ENCODE measurements at regions not wholly inside any gene's neighbourhood (a gene's known extent, or its start where the extent isn't known, plus 50 kb on each side); places are given as distances from the start of the nearest gene placed in this dataset.

DNA sequence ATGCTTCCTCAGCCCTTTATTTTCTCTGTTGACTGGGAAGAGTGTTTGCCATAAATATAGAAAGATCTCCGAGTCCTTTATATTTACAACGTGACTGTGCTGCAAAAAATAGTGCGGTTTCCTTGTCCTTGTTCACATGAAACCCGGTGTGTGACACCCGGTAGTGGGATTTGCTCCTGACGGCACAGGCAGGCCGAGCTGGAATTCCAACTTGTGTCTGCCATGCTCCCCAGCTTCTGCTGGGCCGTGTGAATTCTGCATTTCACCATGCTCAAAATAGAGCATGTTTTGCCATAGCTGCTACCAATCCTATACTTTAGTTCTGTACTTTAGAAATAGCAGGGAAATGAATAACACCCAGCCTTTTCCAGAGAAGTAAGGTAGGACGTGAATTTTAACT, 60.3 kb upstream of the PDE10A start:
- Histone ChIP-seq H3K27ac (no peak overlapping the region), H3K27me3 (replicated peaks; ENCODE audit: insufficient read depth) (no peaks in the 10 kb centered on the region), H3K4me3 (no peak overlapping the region), H3K4me1 (replicated peaks) (no peaks in the 10 kb centered on the region), H3K36me3 (no peaks in the 10 kb centered on the region), H3K9me3 (no peaks in the 10 kb centered on the region)
- no peak for DNase-seq (ENCODE audit: low spot score)
- intact Hi-C loops (cut with DNase I), result no loop called here
- WGBS, result 69% methylated on average over 9 of the region's 9 CpGs
- TF ChIP-seq, protein P1, sequence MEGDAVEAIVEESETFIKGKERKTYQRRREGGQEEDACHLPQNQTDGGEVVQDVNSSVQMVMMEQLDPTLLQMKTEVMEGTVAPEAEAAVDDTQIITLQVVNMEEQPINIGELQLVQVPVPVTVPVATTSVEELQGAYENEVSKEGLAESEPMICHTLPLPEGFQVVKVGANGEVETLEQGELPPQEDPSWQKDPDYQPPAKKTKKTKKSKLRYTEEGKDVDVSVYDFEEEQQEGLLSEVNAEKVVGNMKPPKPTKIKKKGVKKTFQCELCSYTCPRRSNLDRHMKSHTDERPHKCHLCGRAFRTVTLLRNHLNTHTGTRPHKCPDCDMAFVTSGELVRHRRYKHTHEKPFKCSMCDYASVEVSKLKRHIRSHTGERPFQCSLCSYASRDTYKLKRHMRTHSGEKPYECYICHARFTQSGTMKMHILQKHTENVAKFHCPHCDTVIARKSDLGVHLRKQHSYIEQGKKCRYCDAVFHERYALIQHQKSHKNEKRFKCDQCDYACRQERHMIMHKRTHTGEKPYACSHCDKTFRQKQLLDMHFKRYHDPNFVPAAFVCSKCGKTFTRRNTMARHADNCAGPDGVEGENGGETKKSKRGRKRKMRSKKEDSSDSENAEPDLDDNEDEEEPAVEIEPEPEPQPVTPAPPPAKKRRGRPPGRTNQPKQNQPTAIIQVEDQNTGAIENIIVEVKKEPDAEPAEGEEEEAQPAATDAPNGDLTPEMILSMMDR (IDR thresholded peaks at IDR 0.05), result no peak
- TF ChIP-seq POLR2A (IDR thresholded peaks at IDR 0.05), result no peak
- TF ChIP-seq POLR2AphosphoS5 (IDR thresholded peaks at IDR 0.05), result no peak

- TF ChIP-seq POLR2A (IDR thresholded peaks at IDR 0.05) (no peak), POLR2AphosphoS5 (IDR thresholded peaks at IDR 0.05) (no peak)
- TF ChIP-seq, protein P1 (IDR thresholded peaks at IDR 0.05), result no peak
- H3K9me3 ChIP-seq, result no peaks in the 10 kb centered on the region
- no peak for DNase-seq (ENCODE audit: low spot score)
- WGBS, result 67% methylated on average over 4 of the region's 4 CpGs
- H3K27me3 ChIP-seq (replicated peaks; ENCODE audit: insufficient read depth), result no peaks in the 10 kb centered on the region
- no peak overlapping the region for H3K4me3 ChIP-seq
- intact Hi-C loops (cut with DNase I), result no loop called here
- H3K27ac ChIP-seq, result no peak overlapping the region
- H3K4me1 ChIP-seq (replicated peaks), result no peaks in the 10 kb centered on the region
- no peaks in the 10 kb centered on the region for H3K36me3 ChIP-seq
Observed at GRCh38 chr6:165722022-165722421, 59.0 kb upstream of the PDE10A start.

GRCh38 chr6:165721356-165721755, 58.3 kb upstream of the PDE10A start:
- Histone ChIP-seq H3K4me3 (no peak overlapping the region), H3K27me3 (replicated peaks; ENCODE audit: insufficient read depth) (no peaks in the 10 kb centered on the region), H3K36me3 (no peaks in the 10 kb centered on the region), H3K27ac (no peak overlapping the region), H3K4me1 (replicated peaks) (no peaks in the 10 kb centered on the region), H3K9me3 (no peaks in the 10 kb centered on the region)
- TF ChIP-seq POLR2A (IDR thresholded peaks at IDR 0.05) (no peak), POLR2AphosphoS5 (IDR thresholded peaks at IDR 0.05) (no peak)
- TF ChIP-seq, protein P1 (IDR thresholded peaks at IDR 0.05), result no peak
- no peak for DNase-seq (ENCODE audit: low spot score)
- intact Hi-C loops (cut with DNase I), result no loop called here
- 55% methylated on average over 3 of the region's 3 CpGs for WGBS

DNA sequence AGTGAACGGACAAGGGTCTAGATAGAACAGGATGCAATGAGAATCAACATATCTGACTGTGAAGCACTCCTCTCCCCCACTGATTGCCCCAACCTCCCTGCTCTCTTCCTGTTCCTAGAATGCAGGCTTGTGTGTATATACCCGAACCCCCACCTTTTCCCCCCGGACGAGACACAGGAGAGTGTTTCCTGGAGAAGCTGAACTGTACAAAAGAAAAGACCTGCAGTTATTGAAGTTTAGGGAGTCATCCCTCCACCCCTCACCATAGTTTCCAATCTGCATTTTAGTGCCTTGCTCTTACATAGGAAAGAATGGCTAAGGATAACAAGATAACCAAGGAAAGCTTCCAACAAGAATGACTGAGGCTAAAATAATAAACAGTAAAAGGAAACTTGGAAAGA, 55.5 kb upstream of the PDE10A start:
- 26% methylated on average over 4 of the region's 4 CpGs for WGBS
- TF ChIP-seq POLR2A (IDR thresholded peaks at IDR 0.05) (no peak), POLR2AphosphoS5 (IDR thresholded peaks at IDR 0.05) (no peak)
- TF ChIP-seq, protein P1 (IDR thresholded peaks at IDR 0.05), result no peak

DNA sequence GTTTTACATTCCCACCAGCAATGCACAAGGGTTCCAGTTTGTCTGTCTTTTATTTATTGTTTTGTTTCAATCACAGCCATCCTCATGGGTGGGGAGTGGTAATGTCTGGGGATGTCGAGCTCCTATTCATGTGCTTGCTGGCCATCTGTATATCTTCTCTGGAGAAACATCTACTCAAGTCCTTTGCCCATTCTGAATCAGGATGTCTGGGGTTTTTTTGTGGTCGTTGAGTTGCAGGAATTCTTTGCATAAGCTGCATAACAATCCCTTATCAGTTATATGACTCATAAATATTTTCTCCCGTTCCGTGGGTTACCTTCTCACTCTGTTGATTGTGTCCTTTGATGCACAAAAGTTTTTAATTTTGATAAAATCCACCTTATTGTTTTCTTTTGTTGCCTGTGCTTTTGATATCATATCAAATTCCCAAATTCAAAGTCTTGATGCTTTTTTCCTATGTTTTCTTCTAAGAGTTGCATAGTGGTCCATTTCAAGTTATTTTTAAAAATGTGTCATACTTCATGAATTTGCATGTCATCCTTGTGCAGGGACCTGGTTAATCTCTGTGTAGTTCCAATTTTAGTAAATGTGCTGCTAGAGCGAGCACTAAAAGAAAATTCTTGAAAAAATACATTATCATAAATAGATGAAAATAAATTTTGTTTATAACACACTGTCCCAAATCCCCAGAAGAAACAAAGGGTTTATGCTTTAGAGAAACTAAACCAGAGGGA, 54.9 kb upstream of the PDE10A start:
- H3K4me3 ChIP-seq, result no peak overlapping the region
- no peaks in the 10 kb centered on the region for H3K4me1 ChIP-seq (replicated peaks)
- intact Hi-C loops (cut with DNase I), result no loop called here
- no peaks in the 10 kb centered on the region for H3K9me3 ChIP-seq
- TF ChIP-seq, protein P1 (IDR thresholded peaks at IDR 0.05), result no peak
- TF ChIP-seq POLR2A (IDR thresholded peaks at IDR 0.05) (no peak), POLR2AphosphoS5 (IDR thresholded peaks at IDR 0.05) (no peak)
- DNase-seq (ENCODE audit: low spot score), result no peak
- no peaks in the 10 kb centered on the region for H3K27me3 ChIP-seq (replicated peaks; ENCODE audit: insufficient read depth)
- no peak overlapping the region for H3K27ac ChIP-seq
- H3K36me3 ChIP-seq, result no peaks in the 10 kb centered on the region
- WGBS, result 40% methylated on average over 5 of the region's 5 CpGs

More for the DNA sequence above, 55.5 kb upstream of the PDE10A start:
- DNase-seq (ENCODE audit: low spot score), result no peak
- intact Hi-C loops (cut with DNase I), result no loop called here
- no peak overlapping the region for H3K4me3 ChIP-seq
- no peak overlapping the region for H3K27ac ChIP-seq
- no peaks in the 10 kb centered on the region for H3K9me3 ChIP-seq
- H3K36me3 ChIP-seq, result no peaks in the 10 kb centered on the region
- no peaks in the 10 kb centered on the region for H3K27me3 ChIP-seq (replicated peaks; ENCODE audit: insufficient read depth)
- no peaks in the 10 kb centered on the region for H3K4me1 ChIP-seq (replicated peaks)

Data from prostate gland (tissue), 2 donors.